Nephron progenitor cell (in vitro differentiated cells): ENCODE measurements at regions not wholly inside any gene's neighbourhood (a gene's known extent, or its start where the extent isn't known, plus 50 kb on each side); places are given as distances from the start of the nearest gene placed in this dataset.

Experiments
- DNase-seq: peaks from one replicate; pipeline ENCODE4 v3.0.0; 2021
- H3K27ac Mint-ChIP-seq: 2 replicates; pipeline ENCODE4 v1.8.0; 2021; ENCODE audit warnings: mild to moderate bottlenecking, moderate library complexity, mixed read lengths
- H3K27me3 Mint-ChIP-seq: 2 replicates; pipeline ENCODE4 v1.8.0; 2021; ENCODE audit warnings: mild to moderate bottlenecking, low read depth, mixed read lengths; ENCODE audit not compliant: poor library complexity
- H3K36me3 Mint-ChIP-seq: 2 replicates; pipeline ENCODE4 v1.8.0; 2021; ENCODE audit warnings: low read depth, mixed read lengths
- H3K4me1 Mint-ChIP-seq: 2 replicates; pipeline ENCODE4 v1.8.0; 2021; ENCODE audit warnings: mixed read lengths
- H3K4me3 Mint-ChIP-seq: 2 replicates; pipeline ENCODE4 v1.8.0; 2021; ENCODE audit warnings: mild to moderate bottlenecking, moderate library complexity, mixed read lengths
- H3K9me3 Mint-ChIP-seq: 2 replicates; pipeline ENCODE4 v1.8.0; 2021; ENCODE audit warnings: mild to moderate bottlenecking, moderate library complexity, mixed read lengths
- CTCF ChIP-seq: fragments of 200-600 bp; sonication (generic); IDR thresholded peaks from 2 replicates; pipeline ENCODE4 v1.5.0; 2021; ENCODE audit warnings: antibody characterized with exemption

DNA sequence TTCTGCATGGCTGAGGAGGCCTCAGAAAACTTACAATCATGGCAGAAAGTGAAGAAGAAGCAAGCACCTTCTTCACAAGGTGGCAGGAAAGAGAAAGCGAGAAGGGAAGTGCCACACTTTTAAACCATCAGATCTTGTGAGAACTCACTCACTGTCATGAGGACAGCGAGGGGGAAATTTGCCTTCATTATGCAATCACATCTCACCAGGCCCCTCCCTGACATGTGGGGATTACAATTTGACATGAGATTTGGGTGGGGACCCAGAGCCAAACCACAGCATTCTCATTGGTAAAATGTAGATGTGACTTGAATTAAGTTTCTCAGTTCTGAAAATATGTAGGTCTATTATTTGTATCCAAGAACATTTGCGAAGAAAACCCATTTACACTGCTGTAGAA, 854.8 kb downstream of the EPHA4 start:
- H3K4me3 Mint-ChIP-seq, result no peak overlapping the region
- peaks cover 13% of the 10 kb centered on the region for H3K36me3 Mint-ChIP-seq
- H3K27ac Mint-ChIP-seq, result no peak overlapping the region
- peaks cover 31% of the 10 kb centered on the region for H3K9me3 Mint-ChIP-seq
- TF ChIP-seq CTCF, result no peak
- H3K4me1 Mint-ChIP-seq, result no peaks in the 10 kb centered on the region
- DNase-seq, result no peak
- H3K27me3 Mint-ChIP-seq, result peaks cover 3% of the 10 kb centered on the region

DNA sequence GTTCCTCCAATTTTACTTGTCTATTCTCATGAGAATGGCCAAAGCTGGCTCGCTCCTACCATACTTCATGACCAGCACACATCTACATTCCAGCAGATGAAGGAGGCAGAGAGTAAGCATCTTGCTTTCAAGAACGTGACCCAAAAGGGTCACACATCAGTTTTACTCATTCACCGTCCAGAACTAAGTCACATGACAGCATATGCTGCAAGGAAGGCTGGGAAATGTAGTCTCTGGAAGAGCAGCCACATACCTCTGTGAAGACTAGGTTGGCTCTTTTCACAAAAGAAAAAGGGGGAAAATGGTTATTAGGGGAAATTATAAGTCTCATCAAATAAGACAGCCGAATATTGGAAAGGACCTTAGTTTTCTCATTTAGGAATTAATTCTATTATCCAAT, 835.3 kb downstream of the EPHA4 start:
- H3K4me3 Mint-ChIP-seq, result no peak overlapping the region
- H3K27me3 Mint-ChIP-seq, result no peaks in the 10 kb centered on the region
- DNase-seq, result no peak
- no peak overlapping the region for H3K27ac Mint-ChIP-seq
- no peaks in the 10 kb centered on the region for H3K4me1 Mint-ChIP-seq
- peaks cover 24% of the 10 kb centered on the region for H3K9me3 Mint-ChIP-seq
- no peak for TF ChIP-seq CTCF
- H3K36me3 Mint-ChIP-seq, result peaks cover 12% of the 10 kb centered on the region

- Mint-ChIP-seq H3K36me3 (peaks cover 6% of the 10 kb centered on the region), H3K4me1 (peaks cover 8% of the 10 kb centered on the region), H3K4me3 (no peak overlapping the region), H3K9me3 (peaks cover 18% of the 10 kb centered on the region), H3K27ac (no peak overlapping the region), H3K27me3 (no peaks in the 10 kb centered on the region)
- no peak for DNase-seq
- TF ChIP-seq CTCF, result no peak
Observed at GRCh38 chr2:220743203-220743602, 828.9 kb downstream of the EPHA4 start.

- Mint-ChIP-seq H3K9me3 (peaks cover 1% of the 10 kb centered on the region), H3K36me3 (no peaks in the 10 kb centered on the region), H3K4me1 (peaks cover 20% of the 10 kb centered on the region), H3K27ac (no peak overlapping the region), H3K4me3 (no peak overlapping the region), H3K27me3 (peaks cover 2% of the 10 kb centered on the region)
- no peak for DNase-seq
- TF ChIP-seq CTCF, result no peak
Observed at GRCh38 chr2:220744861-220745260, 827.2 kb downstream of the EPHA4 start.

- Mint-ChIP-seq H3K4me1 (peaks cover 20% of the 10 kb centered on the region), H3K27ac (no peak overlapping the region), H3K27me3 (peaks cover 2% of the 10 kb centered on the region), H3K4me3 (no peak overlapping the region), H3K9me3 (no peaks in the 10 kb centered on the region), H3K36me3 (no peaks in the 10 kb centered on the region)
- DNase-seq, result no peak
- no peak for TF ChIP-seq CTCF
Observed at GRCh38 chr2:220745682-220746081, 826.4 kb downstream of the EPHA4 start.

DNA sequence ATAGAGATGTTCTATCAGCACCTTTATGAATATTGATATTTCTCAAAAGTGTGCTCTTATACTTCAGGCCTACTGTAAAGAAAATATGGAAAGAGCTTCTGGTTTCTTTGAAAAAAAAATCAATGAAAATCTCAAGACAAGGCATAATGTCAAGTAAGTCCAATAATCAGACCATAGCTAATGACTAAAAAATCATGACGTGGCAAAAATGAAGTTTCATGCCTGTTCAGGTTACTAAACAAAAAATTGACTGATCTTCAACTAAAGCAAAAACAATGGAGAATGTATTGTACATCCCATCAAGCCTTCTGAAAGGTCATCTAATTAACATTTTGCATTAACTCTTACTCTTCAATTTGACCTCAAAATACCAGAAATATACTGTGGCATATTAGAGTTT, 824.4 kb downstream of the EPHA4 start:
- DNase-seq, result no peak
- Mint-ChIP-seq H3K36me3 (no peaks in the 10 kb centered on the region), H3K4me1 (peaks cover 20% of the 10 kb centered on the region), H3K9me3 (peaks cover 11% of the 10 kb centered on the region), H3K27me3 (peaks cover 2% of the 10 kb centered on the region), H3K27ac (no peak overlapping the region), H3K4me3 (no peak overlapping the region)
- no peak for TF ChIP-seq CTCF
